Astrocyte (in vitro differentiated cells and primary cell): ENCODE measurements at regions not wholly inside any gene's neighbourhood (a gene's known extent, or its start where the extent isn't known, plus 50 kb on each side); places are given as distances from the start of the nearest gene placed in this dataset.

Experiments
- DNase-seq: peaks from one replicate; pipeline ENCODE4 v3.0.0-alpha.2; 2010; ENCODE audit warnings: low read depth
- FAIRE-seq: peaks from 2 replicates; lab custom pipeline; 2011; peaks lifted over from hg19 to GRCh38; lab: Jason Lieb, UNC
- H2AFZ ChIP-seq: 2 replicates; pipeline ENCODE4 v1.6.0; 2012; ENCODE audit warnings: low read depth, low read length, inconsistent platforms
- H3K27ac ChIP-seq: 2 replicates; pipeline ENCODE4 v1.5.1; 2011; ENCODE audit warnings: low read depth, low read length, inconsistent platforms
- H3K27me3 ChIP-seq: 2 replicates; pipeline ENCODE4 v1.6.0; 2011; ENCODE audit warnings: low read length, inconsistent platforms; ENCODE audit not compliant: insufficient read depth
- H3K36me3 ChIP-seq: 2 replicates; pipeline ENCODE4 v1.5.1; 2011; ENCODE audit warnings: low read length, inconsistent platforms; ENCODE audit not compliant: insufficient read depth
- H3K4me1 ChIP-seq: 2 replicates; pipeline ENCODE4 v1.5.1; 2011; ENCODE audit warnings: low read length, inconsistent platforms; ENCODE audit not compliant: insufficient read depth
- H3K4me2 ChIP-seq: 2 replicates; pipeline ENCODE4 v1.6.0; 2012; ENCODE audit warnings: low read length, inconsistent platforms
- H3K4me3 ChIP-seq: 2 replicates; pipeline ENCODE4 v1.5.1; 2011; ENCODE audit warnings: low read depth, mild to moderate bottlenecking, low read length, inconsistent platforms; ENCODE audit not compliant: insufficient read depth
- H3K79me2 ChIP-seq: 2 replicates; pipeline ENCODE4 v1.6.0; 2012; ENCODE audit warnings: mild to moderate bottlenecking, low read length, inconsistent platforms; ENCODE audit not compliant: insufficient read depth
- H3K9ac ChIP-seq: 2 replicates; pipeline ENCODE4 v1.6.0; 2012; ENCODE audit warnings: mild to moderate bottlenecking, low read length, inconsistent platforms
- H3K9me3 ChIP-seq: 2 replicates; pipeline ENCODE4 v1.5.1; 2012; ENCODE audit warnings: low read depth, mild to moderate bottlenecking, low read length, inconsistent platforms; ENCODE audit not compliant: insufficient read depth
- H4K20me1 ChIP-seq: 2 replicates; pipeline ENCODE4 v1.6.0; 2012; ENCODE audit warnings: low read length, inconsistent platforms; ENCODE audit not compliant: insufficient read depth
- H3K27ac Mint-ChIP-seq: one replicate; pipeline ENCODE4 v1.8.0; 2021; ENCODE audit warnings: mild to moderate bottlenecking, mixed read lengths; ENCODE audit not compliant: unreplicated experiment
- H3K27me3 Mint-ChIP-seq: one replicate; pipeline ENCODE4 v1.8.0; 2021; ENCODE audit warnings: low read depth, mixed read lengths; ENCODE audit not compliant: unreplicated experiment
- H3K36me3 Mint-ChIP-seq: one replicate; pipeline ENCODE4 v1.8.0; 2021; ENCODE audit warnings: low read depth, mixed read lengths; ENCODE audit not compliant: unreplicated experiment
- H3K4me1 Mint-ChIP-seq: one replicate; pipeline ENCODE4 v1.8.0; 2021; ENCODE audit warnings: low read depth, mixed read lengths; ENCODE audit not compliant: unreplicated experiment
- H3K4me3 Mint-ChIP-seq: one replicate; pipeline ENCODE4 v1.8.0; 2021; ENCODE audit warnings: mild to moderate bottlenecking, moderate library complexity, mixed read lengths; ENCODE audit not compliant: unreplicated experiment
- H3K9me3 Mint-ChIP-seq: one replicate; pipeline ENCODE4 v1.8.0; 2021; ENCODE audit warnings: mild to moderate bottlenecking, mixed read lengths; ENCODE audit not compliant: unreplicated experiment
- CTCF ChIP-seq: IDR thresholded peaks from 2 replicates; pipeline ENCODE4 v1.5.1; 2011; ENCODE audit warnings: low read depth, mild to moderate bottlenecking, inconsistent platforms, low read length, moderate library complexity; ENCODE audit not compliant: insufficient read depth
- EZH2 ChIP-seq: IDR thresholded peaks from 2 replicates; pipeline ENCODE4 v1.6.1; 2012; ENCODE audit warnings: mild to moderate bottlenecking, low read length, inconsistent platforms; ENCODE audit not compliant: insufficient read depth

DNA sequence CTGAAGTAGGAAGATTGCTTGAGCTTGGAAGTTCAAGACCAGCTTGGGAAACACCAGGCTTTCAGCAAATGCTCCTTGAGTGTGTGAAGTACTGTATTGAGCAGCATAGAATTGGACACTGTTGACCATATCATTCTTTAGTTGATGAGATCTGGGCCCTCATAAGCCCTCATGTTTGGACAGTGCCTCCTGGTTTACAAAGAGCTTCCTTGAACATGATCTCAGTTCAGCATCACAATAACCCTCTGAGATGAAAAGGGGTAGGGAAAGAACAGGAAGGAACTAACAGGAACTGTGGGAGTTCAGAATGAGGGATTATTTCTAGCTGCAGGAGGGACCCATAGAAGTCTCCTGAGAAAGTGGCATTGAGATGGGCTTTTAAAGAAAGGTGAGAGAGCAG lies 153.2 kb downstream of the C12orf75 start:
- TF ChIP-seq EZH2 (no peak), CTCF (no peak)
- H3K4me2 ChIP-seq, result no peak overlapping the region
- DNase-seq (no peak), FAIRE-seq (no peak)
- H3K27ac ChIP-seq, result no peak overlapping the region
- H3K4me3 Mint-ChIP-seq, result no peak overlapping the region
- H3K27ac Mint-ChIP-seq, result no peak overlapping the region
- no peaks in the 10 kb centered on the region for H3K27me3 ChIP-seq
- H3K4me1 ChIP-seq, result peaks cover 23% of the 10 kb centered on the region
- no peaks in the 10 kb centered on the region for H3K9me3 Mint-ChIP-seq
- no peak overlapping the region for H3K9ac ChIP-seq
- peaks cover 45% of the 10 kb centered on the region for H3K4me1 Mint-ChIP-seq
- H2AFZ ChIP-seq, result no peak overlapping the region
- no peak overlapping the region for H3K4me3 ChIP-seq
- H3K9me3 ChIP-seq, result no peaks in the 10 kb centered on the region
- no peaks in the 10 kb centered on the region for H4K20me1 ChIP-seq
- H3K27me3 Mint-ChIP-seq, result no peaks in the 10 kb centered on the region
- no peaks in the 10 kb centered on the region for H3K79me2 ChIP-seq
- peaks cover 2% of the 10 kb centered on the region for H3K36me3 Mint-ChIP-seq
- H3K36me3 ChIP-seq, result no peaks in the 10 kb centered on the region

GRCh38 chr12:105485321-105485910 lies 154.9 kb downstream of the C12orf75 start:
- H3K27me3 Mint-ChIP-seq, result no peaks in the 10 kb centered on the region

More at GRCh38 chr12:105485321-105485910, 154.9 kb downstream of the C12orf75 start:
- FAIRE-seq, result peak; percentile 86
- peak overlapping the region; percentile 18 for H3K9ac ChIP-seq
- H3K27me3 ChIP-seq, result no peaks in the 10 kb centered on the region
- H3K27ac Mint-ChIP-seq, result peak overlapping the region; percentile 67
- H3K4me3 ChIP-seq, result no peak overlapping the region
- H3K4me1 Mint-ChIP-seq, result peaks cover 36% of the 10 kb centered on the region
- no peaks in the 10 kb centered on the region for H3K79me2 ChIP-seq
- peaks cover 2% of the 10 kb centered on the region for H3K36me3 Mint-ChIP-seq
- no peaks in the 10 kb centered on the region for H4K20me1 ChIP-seq
- peaks cover 19% of the 10 kb centered on the region for H3K4me1 ChIP-seq
- no peak for TF ChIP-seq CTCF
- no peak for TF ChIP-seq EZH2
- no peak overlapping the region for H2AFZ ChIP-seq
- H3K9me3 Mint-ChIP-seq, result no peaks in the 10 kb centered on the region
- peak overlapping the region; percentile 51 for H3K4me2 ChIP-seq
- H3K9me3 ChIP-seq, result no peaks in the 10 kb centered on the region
- H3K27ac ChIP-seq, result peak overlapping the region; percentile 25
- peak; percentile 81 for DNase-seq
- H3K4me3 Mint-ChIP-seq, result no peak overlapping the region
- no peaks in the 10 kb centered on the region for H3K36me3 ChIP-seq
